ENCODE measurements at regions not wholly inside any gene's neighbourhood (a gene's known extent, or its start where the extent isn't known, plus 50 kb on each side); places are given as distances from the start of the nearest gene placed in this dataset.

DNA sequence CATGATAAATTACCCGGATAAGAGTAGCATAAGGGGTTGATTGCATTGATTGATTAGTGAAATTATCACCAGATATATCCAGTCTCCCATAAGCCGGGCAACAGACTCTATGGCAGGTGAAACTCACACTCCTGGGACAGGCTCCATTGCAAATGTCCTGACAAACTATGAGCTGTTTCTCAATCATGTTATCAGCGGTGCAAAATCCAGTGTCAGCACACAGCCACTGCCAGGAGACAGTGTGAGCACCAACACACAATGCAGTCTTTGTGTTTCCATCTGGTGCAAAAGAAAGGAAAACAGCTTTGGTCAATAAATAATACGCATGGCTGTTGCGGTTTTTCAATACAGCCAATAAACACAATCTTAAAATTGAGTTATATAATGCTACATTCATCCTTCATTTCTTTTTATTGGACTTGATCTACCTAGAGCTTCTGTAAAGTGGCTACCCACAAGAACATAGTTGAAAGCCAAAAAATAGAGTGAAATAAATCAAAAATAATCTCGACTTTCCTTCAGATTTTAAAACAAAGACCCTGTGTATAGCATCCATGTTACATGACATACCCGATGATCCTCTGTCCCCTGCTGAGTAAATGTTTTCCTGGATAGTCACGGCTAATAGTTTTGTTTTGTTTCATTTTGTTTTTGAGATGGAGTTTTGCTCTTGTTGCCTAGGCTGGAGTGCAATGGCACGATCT, 64.3 kb upstream of the AFDN start:
- H3K9me2 ChIP-seq (replicated peaks; ENCODE audit: insufficient read depth) = no peaks in the 10 kb centered on the region
- H2AFZ ChIP-seq = no peak overlapping the region
- no peaks in the 10 kb centered on the region for H4K20me1 ChIP-seq (ENCODE audit: insufficient read depth, poor library complexity, severe bottlenecking)
- WGBS (ENCODE audit: low lambda C conversion rate, missing lambda C conversion rate) = 80% methylated on average over 9 of the region's 9 CpGs
- H3K4me3 ChIP-seq = no peak overlapping the region
- DNase-seq (ENCODE audit: low spot score) = peak; percentile 55
- TF ChIP-seq EZH2 (IDR thresholded peaks at IDR 0.05; ENCODE audit: borderline replicate concordance) (no peak), EZH2phosphoT487 (IDR thresholded peaks at IDR 0.05; ENCODE audit: low read depth, severe bottlenecking, unreplicated experiment) (no peak)
- TF ChIP-seq, protein P1, sequence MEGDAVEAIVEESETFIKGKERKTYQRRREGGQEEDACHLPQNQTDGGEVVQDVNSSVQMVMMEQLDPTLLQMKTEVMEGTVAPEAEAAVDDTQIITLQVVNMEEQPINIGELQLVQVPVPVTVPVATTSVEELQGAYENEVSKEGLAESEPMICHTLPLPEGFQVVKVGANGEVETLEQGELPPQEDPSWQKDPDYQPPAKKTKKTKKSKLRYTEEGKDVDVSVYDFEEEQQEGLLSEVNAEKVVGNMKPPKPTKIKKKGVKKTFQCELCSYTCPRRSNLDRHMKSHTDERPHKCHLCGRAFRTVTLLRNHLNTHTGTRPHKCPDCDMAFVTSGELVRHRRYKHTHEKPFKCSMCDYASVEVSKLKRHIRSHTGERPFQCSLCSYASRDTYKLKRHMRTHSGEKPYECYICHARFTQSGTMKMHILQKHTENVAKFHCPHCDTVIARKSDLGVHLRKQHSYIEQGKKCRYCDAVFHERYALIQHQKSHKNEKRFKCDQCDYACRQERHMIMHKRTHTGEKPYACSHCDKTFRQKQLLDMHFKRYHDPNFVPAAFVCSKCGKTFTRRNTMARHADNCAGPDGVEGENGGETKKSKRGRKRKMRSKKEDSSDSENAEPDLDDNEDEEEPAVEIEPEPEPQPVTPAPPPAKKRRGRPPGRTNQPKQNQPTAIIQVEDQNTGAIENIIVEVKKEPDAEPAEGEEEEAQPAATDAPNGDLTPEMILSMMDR (IDR thresholded peaks at IDR 0.05; ENCODE audit: poor library complexity) = no peak
- no peak overlapping the region for H3K4me2 ChIP-seq
- H3K36me3 ChIP-seq (replicated peaks; ENCODE audit: insufficient read depth, low read depth) = no peaks in the 10 kb centered on the region
- H3K27me3 ChIP-seq = no peaks in the 10 kb centered on the region
- peaks cover 14% of the 10 kb centered on the region for H3K4me1 ChIP-seq (ENCODE audit: insufficient read depth)
- H3K79me2 ChIP-seq = no peaks in the 10 kb centered on the region
- no peaks in the 10 kb centered on the region for H3K9me3 ChIP-seq (ENCODE audit: low read depth)
- peak overlapping the region; percentile 81 for H3K27ac ChIP-seq

DNA sequence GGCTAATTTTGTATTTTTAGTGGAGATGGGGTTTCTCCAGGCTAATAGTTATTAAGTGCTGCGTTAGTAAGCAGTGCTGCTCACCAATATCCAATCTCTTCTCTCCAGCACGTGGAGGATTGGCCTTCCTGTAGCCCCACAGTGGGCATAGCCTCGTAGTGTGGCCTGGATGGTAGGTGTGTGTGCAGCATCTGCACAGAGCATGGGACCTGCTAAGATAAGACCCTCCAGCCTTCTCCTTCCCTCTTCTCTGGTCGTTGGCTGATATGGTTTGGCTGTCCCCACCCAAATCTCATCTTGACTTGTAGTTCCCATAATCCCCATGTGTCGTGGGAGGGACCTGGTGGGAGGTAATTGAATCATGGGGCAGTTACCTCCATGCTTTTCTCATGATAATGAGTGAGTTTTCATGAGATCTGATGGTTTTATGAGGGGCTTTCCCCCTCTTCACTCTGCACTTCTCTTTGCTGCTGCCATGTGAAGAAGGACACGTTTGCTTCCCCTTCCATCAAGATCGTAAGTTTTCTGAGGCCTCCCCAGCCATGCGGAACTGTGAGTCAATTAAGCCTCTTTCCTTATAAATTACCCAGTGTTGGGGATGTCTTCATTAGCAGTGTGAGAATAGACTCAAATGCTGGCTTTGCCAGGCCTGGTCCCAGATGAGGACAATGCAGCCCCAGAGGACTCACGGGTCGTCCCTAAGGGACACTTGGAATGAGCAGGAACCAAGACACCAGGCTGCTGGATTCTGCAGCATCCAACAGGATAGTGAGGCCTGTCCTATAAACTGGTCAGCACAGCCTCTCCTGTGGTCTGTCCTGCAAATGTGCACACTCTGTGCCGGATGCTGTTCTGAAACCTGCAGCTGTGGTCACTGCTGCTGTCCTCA, 63.4 kb upstream of the AFDN start:
- peak overlapping the region; percentile 70 for H3K27ac ChIP-seq
- no peaks in the 10 kb centered on the region for H4K20me1 ChIP-seq (ENCODE audit: insufficient read depth, poor library complexity, severe bottlenecking)
- H3K4me3 ChIP-seq = no peak overlapping the region
- H3K4me1 ChIP-seq (ENCODE audit: insufficient read depth) = peaks cover 14% of the 10 kb centered on the region
- H2AFZ ChIP-seq = no peak overlapping the region
- H3K4me2 ChIP-seq = no peak overlapping the region
- DNase-seq (ENCODE audit: low spot score) = no peak
- no peaks in the 10 kb centered on the region for H3K9me3 ChIP-seq (ENCODE audit: low read depth)
- no peaks in the 10 kb centered on the region for H3K9me2 ChIP-seq (replicated peaks; ENCODE audit: insufficient read depth)
- no peak for TF ChIP-seq EZH2phosphoT487 (IDR thresholded peaks at IDR 0.05; ENCODE audit: low read depth, severe bottlenecking, unreplicated experiment)
- no peak for TF ChIP-seq EZH2 (IDR thresholded peaks at IDR 0.05; ENCODE audit: borderline replicate concordance)
- TF ChIP-seq, protein P1 (IDR thresholded peaks at IDR 0.05; ENCODE audit: poor library complexity) = no peak
- H3K36me3 ChIP-seq (replicated peaks; ENCODE audit: insufficient read depth, low read depth) = no peaks in the 10 kb centered on the region
- no peaks in the 10 kb centered on the region for H3K79me2 ChIP-seq
- no peaks in the 10 kb centered on the region for H3K27me3 ChIP-seq
- 93% methylated on average over 11 of the region's 11 CpGs for WGBS (ENCODE audit: low lambda C conversion rate, missing lambda C conversion rate)

DNA sequence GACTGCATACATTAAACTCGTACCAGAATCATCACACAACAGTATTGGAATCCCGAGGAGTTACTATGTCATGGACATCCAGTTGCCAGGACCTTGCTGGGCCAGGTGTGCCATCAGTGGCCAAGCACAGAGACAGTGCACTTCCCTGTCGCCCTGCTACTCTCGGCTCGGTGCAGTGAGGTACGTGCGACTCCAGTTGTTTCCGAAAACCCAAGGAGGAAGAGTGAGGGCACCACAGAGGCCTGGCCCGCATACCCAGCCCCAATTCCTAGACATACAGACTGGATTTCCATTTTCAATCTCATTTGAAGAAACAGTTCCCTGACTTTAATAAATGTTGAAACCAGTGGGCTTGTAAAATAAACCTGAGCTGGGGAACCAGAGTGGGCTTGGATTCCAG, 62.5 kb upstream of the AFDN start:
- no peaks in the 10 kb centered on the region for H3K9me3 ChIP-seq (ENCODE audit: low read depth)
- H3K79me2 ChIP-seq = no peaks in the 10 kb centered on the region
- DNase-seq (ENCODE audit: low spot score) = no peak
- no peaks in the 10 kb centered on the region for H4K20me1 ChIP-seq (ENCODE audit: insufficient read depth, poor library complexity, severe bottlenecking)
- WGBS (ENCODE audit: low lambda C conversion rate, missing lambda C conversion rate) = 96% methylated on average over 9 of the region's 9 CpGs
- no peak overlapping the region for H3K27ac ChIP-seq
- no peaks in the 10 kb centered on the region for H3K36me3 ChIP-seq (replicated peaks; ENCODE audit: insufficient read depth, low read depth)
- H3K4me2 ChIP-seq = no peak overlapping the region
- no peak overlapping the region for H3K4me3 ChIP-seq
- no peaks in the 10 kb centered on the region for H3K9me2 ChIP-seq (replicated peaks; ENCODE audit: insufficient read depth)
- H3K27me3 ChIP-seq = no peaks in the 10 kb centered on the region
- no peak for TF ChIP-seq EZH2 (IDR thresholded peaks at IDR 0.05; ENCODE audit: borderline replicate concordance)
- no peak for TF ChIP-seq EZH2phosphoT487 (IDR thresholded peaks at IDR 0.05; ENCODE audit: low read depth, severe bottlenecking, unreplicated experiment)
- TF ChIP-seq, protein P1 (IDR thresholded peaks at IDR 0.05; ENCODE audit: poor library complexity) = no peak
- no peak overlapping the region for H2AFZ ChIP-seq
- H3K4me1 ChIP-seq (ENCODE audit: insufficient read depth) = peaks cover 14% of the 10 kb centered on the region

All from hepatocyte (in vitro differentiated cells).